K562 (cell line): ENCODE measurements at regions not wholly inside any gene's neighbourhood (a gene's known extent, or its start where the extent isn't known, plus 50 kb on each side); places are given as distances from the start of the nearest gene placed in this dataset.

Source experiments
- ATAC-seq: fragments of 200-7000 bp; cut with Tn5 transposase; 3 replicates; pipeline ENCODE4 v1.9.1; 2020; ENCODE audit warnings: moderate library complexity
- BruUV-seq: library from RNA; stranded (reverse); fragments of 400-500 nt; replicated peaks from 2 replicates; lab custom pipeline; 2021; lab: Mats Ljungman, UMichigan
- CTCF ChIA-PET: fragments of 300-600 bp; formaldehyde crosslinking; extraction: SDS; loops from one replicate; lab custom pipeline; 2021; ENCODE audit warnings: low intra/inter-chr PET ratio; lab: Yijun Ruan, JAX
- POLR2A ChIA-PET: fragments of 300-600, 350-650 bp; sonication (Branson Sonifier 250); formaldehyde crosslinking; extraction: SDS; loops from one replicate; lab custom pipeline; 2021; ENCODE audit warnings: antibody characterized with exemption, inconsistent platforms; lab: Yijun Ruan, JAX
- DNase-seq, 4 experiments: peaks; one replicate each; pipeline versions ENCODE4 v3.0.0 to v3.0.0-alpha.2; 2011 to 2018; ENCODE audit warnings: low spot score in 3 of 4, mixed read lengths in 3 of 4; ENCODE audit errors: extremely low read depth in 1 of 4
- FAIRE-seq: peaks from 2 replicates; lab custom pipeline; 2011; peaks lifted over from hg19 to GRCh38; lab: Jason Lieb, UNC
- H2AFZ ChIP-seq: 2 replicates; pipeline ENCODE4 v1.6.0; 2011; ENCODE audit warnings: low read depth, low read length, control low read depth, inconsistent platforms
- H3K27ac ChIP-seq: fragments of 200-600 bp; 3 replicates; pipeline ENCODE4 v1.8.0; 2011; ENCODE audit warnings: low read depth, mild to moderate bottlenecking, control low read depth, inconsistent platforms, low read length, moderate library complexity, mixed read lengths; ENCODE audit errors: extremely low read depth
- H3K27me3 ChIP-seq, 2 experiments: fragments of 300-600 bp in 1 of 2; 2 replicates in 1 of 2; 3 replicates in 1 of 2; pipeline versions ENCODE4 v1.6.0 to v1.8.0; 2011; ENCODE audit warnings: inconsistent platforms in 2 of 2, low read length in 2 of 2, mild to moderate bottlenecking in 1 of 2, mixed read lengths in 1 of 2, moderate library complexity in 1 of 2; ENCODE audit not compliant: control insufficient read depth in 2 of 2, insufficient read depth in 2 of 2
- H3K36me3 ChIP-seq: fragments of 300-600 bp; 3 replicates; pipeline ENCODE4 v1.8.0; 2011; ENCODE audit warnings: mild to moderate bottlenecking, low read length, inconsistent platforms; ENCODE audit not compliant: control insufficient read depth, insufficient read depth
- H3K4me1 ChIP-seq, 2 experiments: fragments of 200-600 bp in 1 of 2; replicated peaks in 1 of 2; 2 replicates in 1 of 2; 3 replicates in 1 of 2; pipeline versions ENCODE4 v1.5.1 to v1.8.0; 2011; ENCODE audit warnings: inconsistent platforms in 2 of 2, low read length in 2 of 2, mild to moderate bottlenecking in 1 of 2, mixed read lengths in 1 of 2, moderate library complexity in 1 of 2; ENCODE audit not compliant: control insufficient read depth in 2 of 2, insufficient read depth in 2 of 2
- H3K4me2 ChIP-seq: 2 replicates; pipeline ENCODE4 v1.6.1; 2011; ENCODE audit warnings: low read length, control low read depth, inconsistent platforms, mixed read lengths; ENCODE audit not compliant: insufficient read depth
- H3K4me3 ChIP-seq: fragments of 200-600 bp; sonication (generic), shearing (Covaris generic); 2 replicates; pipeline ENCODE4 v1.5.1; 2016; ENCODE audit warnings: control low read depth, inconsistent platforms
- H3K79me2 ChIP-seq: fragments of 200-600 bp; 3 replicates; pipeline ENCODE4 v1.8.0; 2011; ENCODE audit warnings: low read length, inconsistent platforms; ENCODE audit not compliant: control insufficient read depth, insufficient read depth
- H3K9ac ChIP-seq, 2 experiments: 2 replicates each; pipeline versions ENCODE4 v1.6.0 to v1.6.1; 2011; ENCODE audit warnings: low read depth in 2 of 2, low read length in 2 of 2, control low read depth in 1 of 2, inconsistent platforms in 1 of 2, mild to moderate bottlenecking in 1 of 2, mixed read lengths in 1 of 2; ENCODE audit not compliant: insufficient read depth in 1 of 2
- H3K9me1 ChIP-seq: one replicate; pipeline ENCODE4 v1.6.0; 2011; ENCODE audit warnings: inconsistent platforms, mild to moderate bottlenecking, low read length, moderate library complexity; ENCODE audit not compliant: control insufficient read depth, insufficient read depth
- H3K9me3 ChIP-seq: replicated peaks from 2 replicates; pipeline ENCODE4 v1.5.1; 2011; ENCODE audit warnings: low read depth, low read length, inconsistent platforms; ENCODE audit not compliant: control insufficient read depth, insufficient read depth
- H4K20me1 ChIP-seq: replicated peaks from 2 replicates; pipeline ENCODE4 v1.6.1; 2011; ENCODE audit warnings: low read length, inconsistent platforms, mixed read lengths; ENCODE audit not compliant: control insufficient read depth, insufficient read depth
- CBX3 ChIP-seq, 2 experiments: IDR thresholded peaks; 1 replicate in 1 of 2; 2 replicates in 1 of 2; pipeline ENCODE4 v1.6.1; 2012; ENCODE audit warnings: inconsistent platforms in 2 of 2, low read length in 2 of 2, borderline replicate concordance in 1 of 2, control low read depth in 1 of 2
- CBX5 ChIP-seq: IDR thresholded peaks from 2 replicates; pipeline ENCODE4 v1.6.1; 2014; ENCODE audit warnings: low read depth, borderline replicate concordance
- DACH1 ChIP-seq: fragments of 450-650 bp; IDR thresholded peaks from 2 replicates; pipeline ENCODE4 v1.6.1; 2018; ENCODE audit not compliant: partially characterized antibody
- DPF2 ChIP-seq: fragments of 450-650 bp; IDR thresholded peaks from 2 replicates; pipeline ENCODE4 v1.6.1; 2016
- EZH2 ChIP-seq: IDR thresholded peaks from 2 replicates; pipeline ENCODE4 v1.6.1; 2012; ENCODE audit warnings: low read depth, mild to moderate bottlenecking, inconsistent platforms, low read length, borderline replicate concordance
- MEF2A ChIP-seq: IDR thresholded peaks from 2 replicates; pipeline ENCODE4 v1.6.1; 2011; ENCODE audit warnings: low read depth, mild to moderate bottlenecking, low read length, moderate library complexity; ENCODE audit not compliant: control insufficient read depth
- NR2C1 ChIP-seq, 2 experiments: fragments of 450-650 bp; IDR thresholded peaks; 2 replicates each; pipeline ENCODE4 v1.6.1; 2017; ENCODE audit warnings: mild to moderate bottlenecking in 2 of 2, antibody characterized with exemption in 1 of 2, inconsistent platforms in 1 of 2, missing compliant biosample characterization in 1 of 2, missing genetic modification characterization in 1 of 2
- RCOR1 ChIP-seq, 2 experiments: IDR thresholded peaks; 2 replicates each; pipeline ENCODE4 v1.6.1; 2012; ENCODE audit warnings: low read depth in 2 of 2, low read length in 2 of 2, borderline replicate concordance in 1 of 2, improper control_type of control experiment in 1 of 2
- ZNF212 ChIP-seq: fragments of 450-650 bp; formaldehyde crosslinking; IDR thresholded peaks from 2 replicates; pipeline ENCODE4 v1.4.0; 2020; ENCODE audit warnings: mild to moderate bottlenecking
- WGBS: fragments of 100-300 bp; shearing (Covaris generic); methylation state at CpG from one replicate; pipeline ENCODE4 v1.1.6; 2016; ENCODE audit warnings: low coverage, mixed read lengths; ENCODE audit not compliant: insufficient coverage; ENCODE audit errors: missing lambda C conversion rate; 5-methylcytosine and 5-hydroxymethylcytosine counted together
- in situ Hi-C: fragments of 300-500 bp; cut with MboI; formaldehyde crosslinking; loops from 4 replicates; pipeline ENCODE4 v1.15.0; 2018; ENCODE audit warnings: inconsistent platforms, mixed read lengths
- intact Hi-C: fragments of 100-400 bp; cut with micrococcal nuclease; formaldehyde crosslinking; loops from 2 replicates; pipeline ENCODE4 v1.14.2; 2022
- TF ChIP-seq, protein P1 (sequence below): fragments of 250-450 bp; sonication (Bioruptor Pico); IDR thresholded peaks from 2 replicates; pipeline ENCODE4 v1.8.0; 2022; ENCODE audit warnings: moderate library complexity, mild to moderate bottlenecking, inconsistent platforms
- TF ChIP-seq, protein P2 (sequence below): fragments of 250-450 bp; sonication (Bioruptor Pico); IDR thresholded peaks from 2 replicates; pipeline ENCODE4 v1.5.0; 2021; ENCODE audit warnings: mild to moderate bottlenecking, moderate library complexity
- TF ChIP-seq, protein P3 (sequence below): sonication (generic); formaldehyde crosslinking; IDR thresholded peaks from 2 replicates; pipeline ENCODE4 v1.8.1; 2023; ENCODE audit warnings: mild to moderate bottlenecking, missing genetic modification reagents

DNA sequence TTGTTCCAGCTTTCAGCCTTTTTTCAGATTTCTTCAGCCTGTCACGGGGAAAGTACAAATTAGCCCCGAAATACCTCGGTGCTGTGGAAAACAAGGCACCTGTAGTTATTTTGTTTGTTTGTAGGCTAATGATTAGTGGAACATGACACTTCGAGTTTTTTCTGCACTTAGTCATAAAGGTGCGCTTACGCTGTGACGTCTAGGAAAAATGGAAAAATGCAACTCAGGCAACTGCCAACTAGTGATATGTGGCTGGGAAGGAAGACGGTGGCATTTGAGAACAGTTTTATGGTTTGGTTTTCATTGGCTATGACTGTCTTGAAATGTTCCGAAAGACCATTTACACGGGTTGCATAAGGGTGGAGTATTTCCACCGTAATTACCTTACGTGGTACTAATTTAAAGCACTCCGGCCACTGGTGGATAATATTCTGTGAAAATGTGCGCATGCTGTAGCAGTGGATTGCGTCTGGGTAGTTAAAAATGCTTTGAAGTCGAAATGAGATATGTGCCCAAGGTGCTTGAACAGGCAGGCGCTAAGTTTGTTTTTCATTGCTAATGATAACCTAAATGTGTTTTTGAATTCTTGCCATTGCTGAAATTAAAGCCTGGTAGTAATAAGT lies 94.5 kb upstream of the CELF2 start:
- POLR2A ChIA-PET, result no interaction called here
- no peak for ATAC-seq
- TF ChIP-seq DACH1, result no peak
- TF ChIP-seq RCOR1 (IDR thresholded peaks at IDR 0.05; ENCODE audit: borderline replicate concordance in 1 of 2, low read depth in 2 of 2, low read length in 2 of 2), result no peak
- no peak for TF ChIP-seq MEF2A
- TF ChIP-seq CBX3 (IDR thresholded peaks at IDR 0.05; ENCODE audit: borderline replicate concordance in 1 of 2, low read length in 2 of 2), result no peak
- no peak for TF ChIP-seq DPF2
- TF ChIP-seq, protein P1, sequence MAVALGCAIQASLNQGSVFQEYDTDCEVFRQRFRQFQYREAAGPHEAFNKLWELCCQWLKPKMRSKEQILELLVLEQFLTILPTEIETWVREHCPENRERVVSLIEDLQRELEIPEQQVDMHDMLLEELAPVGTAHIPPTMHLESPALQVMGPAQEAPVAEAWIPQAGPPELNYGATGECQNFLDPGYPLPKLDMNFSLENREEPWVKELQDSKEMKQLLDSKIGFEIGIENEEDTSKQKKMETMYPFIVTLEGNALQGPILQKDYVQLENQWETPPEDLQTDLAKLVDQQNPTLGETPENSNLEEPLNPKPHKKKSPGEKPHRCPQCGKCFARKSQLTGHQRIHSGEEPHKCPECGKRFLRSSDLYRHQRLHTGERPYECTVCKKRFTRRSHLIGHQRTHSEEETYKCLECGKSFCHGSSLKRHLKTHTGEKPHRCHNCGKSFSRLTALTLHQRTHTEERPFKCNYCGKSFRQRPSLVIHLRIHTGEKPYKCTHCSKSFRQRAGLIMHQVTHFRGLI (CRISPR knock-in tag), result no peak
- no peak for TF ChIP-seq ZNF212 (CRISPR knock-in tag)
- TF ChIP-seq, protein P2, sequence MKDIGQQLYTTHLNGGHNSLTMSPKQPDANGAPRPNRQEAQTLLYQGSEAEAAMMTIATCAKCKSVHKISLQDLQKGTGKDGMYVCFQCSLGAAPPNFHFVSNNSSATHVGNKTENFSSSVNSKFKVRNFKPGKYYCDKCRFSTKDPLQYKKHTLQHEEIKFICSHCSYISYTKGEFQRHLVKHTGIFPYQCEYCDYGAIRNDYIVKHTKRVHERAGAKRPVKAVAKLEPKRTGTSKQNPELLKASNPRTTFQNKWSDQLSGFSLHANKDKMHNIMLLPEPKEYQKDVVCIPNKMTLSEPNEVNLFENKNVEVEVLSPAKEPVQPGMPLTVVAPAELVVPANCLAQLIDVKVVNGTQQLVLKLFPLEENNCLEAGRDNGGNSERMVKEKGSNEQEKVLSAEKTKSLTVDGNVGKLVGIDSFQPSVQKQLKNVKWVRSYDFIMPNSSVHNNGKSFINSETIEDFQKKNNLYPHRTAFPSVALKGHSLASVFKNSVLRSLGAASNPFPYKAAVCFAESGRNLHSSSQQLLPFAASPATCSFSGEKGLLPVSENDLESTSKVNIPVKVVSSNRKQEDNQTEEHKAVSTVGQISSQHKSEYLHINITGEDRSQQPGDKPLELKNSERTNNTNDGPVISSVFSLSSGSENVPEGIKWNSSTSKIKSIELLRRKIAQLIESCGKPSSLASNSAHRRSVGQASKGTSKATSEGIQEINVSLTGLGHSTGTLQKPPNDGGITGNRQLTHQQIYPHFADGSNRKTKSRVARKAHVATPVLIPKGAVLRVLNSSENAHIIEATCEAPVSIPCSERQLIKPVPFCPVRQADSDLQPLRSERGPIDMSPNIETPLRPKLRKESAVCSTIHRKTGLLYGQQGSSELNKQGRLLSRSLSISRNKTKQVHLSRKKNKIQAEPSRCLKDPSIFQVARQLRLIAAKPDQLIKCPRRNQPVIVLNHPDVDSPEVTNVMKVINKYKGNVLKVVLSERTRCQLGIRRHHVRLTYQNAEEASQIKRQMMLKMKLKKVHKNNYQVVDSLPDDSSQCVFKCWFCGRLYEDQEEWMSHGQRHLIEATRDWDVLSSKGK (CRISPR knock-in tag), result no peak
- TF ChIP-seq CBX5, result no peak
- TF ChIP-seq EZH2, result no peak
- TF ChIP-seq NR2C1 (IDR thresholded peaks at IDR 0.05), result no peak
- TF ChIP-seq NR2C1 (tag; IDR thresholded peaks at IDR 0.05), result no peak
- TF ChIP-seq, protein P3, sequence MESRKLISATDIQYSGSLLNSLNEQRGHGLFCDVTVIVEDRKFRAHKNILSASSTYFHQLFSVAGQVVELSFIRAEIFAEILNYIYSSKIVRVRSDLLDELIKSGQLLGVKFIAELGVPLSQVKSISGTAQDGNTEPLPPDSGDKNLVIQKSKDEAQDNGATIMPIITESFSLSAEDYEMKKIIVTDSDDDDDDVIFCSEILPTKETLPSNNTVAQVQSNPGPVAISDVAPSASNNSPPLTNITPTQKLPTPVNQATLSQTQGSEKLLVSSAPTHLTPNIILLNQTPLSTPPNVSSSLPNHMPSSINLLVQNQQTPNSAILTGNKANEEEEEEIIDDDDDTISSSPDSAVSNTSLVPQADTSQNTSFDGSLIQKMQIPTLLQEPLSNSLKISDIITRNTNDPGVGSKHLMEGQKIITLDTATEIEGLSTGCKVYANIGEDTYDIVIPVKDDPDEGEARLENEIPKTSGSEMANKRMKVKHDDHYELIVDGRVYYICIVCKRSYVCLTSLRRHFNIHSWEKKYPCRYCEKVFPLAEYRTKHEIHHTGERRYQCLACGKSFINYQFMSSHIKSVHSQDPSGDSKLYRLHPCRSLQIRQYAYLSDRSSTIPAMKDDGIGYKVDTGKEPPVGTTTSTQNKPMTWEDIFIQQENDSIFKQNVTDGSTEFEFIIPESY, result no peak

More for the DNA sequence above, 94.5 kb upstream of the CELF2 start:
- intact Hi-C loops, result no loop called here
- in situ Hi-C loops, result loop anchor here (25.0 kb wide), 1 partner anchor 839 kb away; no protein-coding TSS in a partner anchor
- BruUV-seq, result no TSS peak
- H3K27ac ChIP-seq, result no peak overlapping the region
- H3K9ac ChIP-seq, result no peak overlapping the region
- H3K36me3 ChIP-seq, result no peaks in the 10 kb centered on the region
- H4K20me1 ChIP-seq, result no peaks in the 10 kb centered on the region
- DNase-seq, result no peak
- CTCF ChIA-PET, result no interaction called here
- H3K9me1 ChIP-seq, result no peaks in the 10 kb centered on the region
- no peak for FAIRE-seq
- H3K4me3 ChIP-seq, result no peak overlapping the region
- H3K4me1 ChIP-seq, result no peaks in the 10 kb centered on the region
- H3K9me3 ChIP-seq, result no peaks in the 10 kb centered on the region
- H3K27me3 ChIP-seq, result peaks cover 8 to 20% of the 10 kb centered on the region in 2 experiments; a peak in 4 of 5 replicates
- no peak overlapping the region for H2AFZ ChIP-seq
- no peak overlapping the region for H3K4me2 ChIP-seq
- 3% methylated on average over 16 of the region's 17 CpGs for WGBS
- no peaks in the 10 kb centered on the region for H3K79me2 ChIP-seq
